ENCODE measurements at regions not wholly inside any gene's neighbourhood (a gene's known extent, or its start where the extent isn't known, plus 50 kb on each side); places are given as distances from the start of the nearest gene placed in this dataset.

DNA sequence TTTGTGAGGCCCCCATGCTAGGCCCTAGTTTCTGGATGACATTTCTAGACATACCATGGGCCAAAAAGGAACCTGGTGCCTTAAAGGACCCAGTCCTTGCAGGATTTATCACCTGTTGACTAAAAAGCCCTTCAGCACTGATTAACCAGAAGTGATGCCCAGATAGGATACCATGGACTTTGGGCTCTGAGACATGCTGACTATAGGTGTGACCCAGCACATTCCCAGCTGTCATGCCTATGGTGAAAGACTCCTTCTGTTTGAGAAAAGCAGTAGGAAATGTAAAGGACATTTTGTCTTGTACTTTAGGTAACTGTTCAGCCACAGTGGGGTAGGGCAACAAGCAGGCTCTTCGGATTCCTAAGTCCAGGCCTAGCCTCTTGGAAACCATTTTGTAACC is 724.2 kb downstream of the CD109 start:
- no peaks in the 10 kb centered on the region for H3K27me3 ChIP-seq (ENCODE audit: control insufficient read depth in 2 of 2, insufficient read depth in 2 of 2, low read length in 2 of 2)
- no peaks in the 10 kb centered on the region for H3K4me1 ChIP-seq (replicated peaks in 1 of 2; ENCODE audit: control insufficient read depth in 2 of 2, insufficient read depth in 2 of 2, low read length in 2 of 2)
- in situ Hi-C loops (cut with MboI) = no loop called here
- no peaks in the 10 kb centered on the region for H3K79me2 ChIP-seq (ENCODE audit: control insufficient read depth, insufficient read depth, low read length)
- no peak overlapping the region for H3K4me2 ChIP-seq (ENCODE audit: insufficient read depth, low read length)
- ATAC-seq (no peak), DNase-seq (ENCODE audit: extremely low read depth in 1 of 4, low spot score in 3 of 4) (no peak), FAIRE-seq (no peak)
- POLR2A ChIA-PET = no interaction called here
- H3K9ac ChIP-seq (ENCODE audit: insufficient read depth in 1 of 2, low read depth in 2 of 2, low read length in 2 of 2) = no peak overlapping the region
- H3K9me1 ChIP-seq (ENCODE audit: control insufficient read depth, insufficient read depth, low read length) = no peaks in the 10 kb centered on the region
- TF ChIP-seq ETV1 (tag; conservative IDR thresholded peaks at IDR 0.05; ENCODE audit: low read depth) (no peak), ELF2 (CRISPR knock-in tag; IDR thresholded peaks at IDR 0.05) (no peak), SP1 (CRISPR knock-in tag; IDR thresholded peaks at IDR 0.05) (no peak), MTA3 (IDR thresholded peaks at IDR 0.05; ENCODE audit: borderline replicate concordance) (no peak), ZSCAN29 (IDR thresholded peaks at IDR 0.05) (no peak), BCOR (IDR thresholded peaks at IDR 0.05) (no peak)
- TF ChIP-seq, protein P1, sequence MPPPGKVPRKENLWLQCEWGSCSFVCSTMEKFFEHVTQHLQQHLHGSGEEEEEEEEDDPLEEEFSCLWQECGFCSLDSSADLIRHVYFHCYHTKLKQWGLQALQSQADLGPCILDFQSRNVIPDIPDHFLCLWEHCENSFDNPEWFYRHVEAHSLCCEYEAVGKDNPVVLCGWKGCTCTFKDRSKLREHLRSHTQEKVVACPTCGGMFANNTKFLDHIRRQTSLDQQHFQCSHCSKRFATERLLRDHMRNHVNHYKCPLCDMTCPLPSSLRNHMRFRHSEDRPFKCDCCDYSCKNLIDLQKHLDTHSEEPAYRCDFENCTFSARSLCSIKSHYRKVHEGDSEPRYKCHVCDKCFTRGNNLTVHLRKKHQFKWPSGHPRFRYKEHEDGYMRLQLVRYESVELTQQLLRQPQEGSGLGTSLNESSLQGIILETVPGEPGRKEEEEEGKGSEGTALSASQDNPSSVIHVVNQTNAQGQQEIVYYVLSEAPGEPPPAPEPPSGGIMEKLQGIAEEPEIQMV (tag; conservative IDR thresholded peaks at IDR 0.05; ENCODE audit: low read depth) = no peak
- TF ChIP-seq, protein P2, sequence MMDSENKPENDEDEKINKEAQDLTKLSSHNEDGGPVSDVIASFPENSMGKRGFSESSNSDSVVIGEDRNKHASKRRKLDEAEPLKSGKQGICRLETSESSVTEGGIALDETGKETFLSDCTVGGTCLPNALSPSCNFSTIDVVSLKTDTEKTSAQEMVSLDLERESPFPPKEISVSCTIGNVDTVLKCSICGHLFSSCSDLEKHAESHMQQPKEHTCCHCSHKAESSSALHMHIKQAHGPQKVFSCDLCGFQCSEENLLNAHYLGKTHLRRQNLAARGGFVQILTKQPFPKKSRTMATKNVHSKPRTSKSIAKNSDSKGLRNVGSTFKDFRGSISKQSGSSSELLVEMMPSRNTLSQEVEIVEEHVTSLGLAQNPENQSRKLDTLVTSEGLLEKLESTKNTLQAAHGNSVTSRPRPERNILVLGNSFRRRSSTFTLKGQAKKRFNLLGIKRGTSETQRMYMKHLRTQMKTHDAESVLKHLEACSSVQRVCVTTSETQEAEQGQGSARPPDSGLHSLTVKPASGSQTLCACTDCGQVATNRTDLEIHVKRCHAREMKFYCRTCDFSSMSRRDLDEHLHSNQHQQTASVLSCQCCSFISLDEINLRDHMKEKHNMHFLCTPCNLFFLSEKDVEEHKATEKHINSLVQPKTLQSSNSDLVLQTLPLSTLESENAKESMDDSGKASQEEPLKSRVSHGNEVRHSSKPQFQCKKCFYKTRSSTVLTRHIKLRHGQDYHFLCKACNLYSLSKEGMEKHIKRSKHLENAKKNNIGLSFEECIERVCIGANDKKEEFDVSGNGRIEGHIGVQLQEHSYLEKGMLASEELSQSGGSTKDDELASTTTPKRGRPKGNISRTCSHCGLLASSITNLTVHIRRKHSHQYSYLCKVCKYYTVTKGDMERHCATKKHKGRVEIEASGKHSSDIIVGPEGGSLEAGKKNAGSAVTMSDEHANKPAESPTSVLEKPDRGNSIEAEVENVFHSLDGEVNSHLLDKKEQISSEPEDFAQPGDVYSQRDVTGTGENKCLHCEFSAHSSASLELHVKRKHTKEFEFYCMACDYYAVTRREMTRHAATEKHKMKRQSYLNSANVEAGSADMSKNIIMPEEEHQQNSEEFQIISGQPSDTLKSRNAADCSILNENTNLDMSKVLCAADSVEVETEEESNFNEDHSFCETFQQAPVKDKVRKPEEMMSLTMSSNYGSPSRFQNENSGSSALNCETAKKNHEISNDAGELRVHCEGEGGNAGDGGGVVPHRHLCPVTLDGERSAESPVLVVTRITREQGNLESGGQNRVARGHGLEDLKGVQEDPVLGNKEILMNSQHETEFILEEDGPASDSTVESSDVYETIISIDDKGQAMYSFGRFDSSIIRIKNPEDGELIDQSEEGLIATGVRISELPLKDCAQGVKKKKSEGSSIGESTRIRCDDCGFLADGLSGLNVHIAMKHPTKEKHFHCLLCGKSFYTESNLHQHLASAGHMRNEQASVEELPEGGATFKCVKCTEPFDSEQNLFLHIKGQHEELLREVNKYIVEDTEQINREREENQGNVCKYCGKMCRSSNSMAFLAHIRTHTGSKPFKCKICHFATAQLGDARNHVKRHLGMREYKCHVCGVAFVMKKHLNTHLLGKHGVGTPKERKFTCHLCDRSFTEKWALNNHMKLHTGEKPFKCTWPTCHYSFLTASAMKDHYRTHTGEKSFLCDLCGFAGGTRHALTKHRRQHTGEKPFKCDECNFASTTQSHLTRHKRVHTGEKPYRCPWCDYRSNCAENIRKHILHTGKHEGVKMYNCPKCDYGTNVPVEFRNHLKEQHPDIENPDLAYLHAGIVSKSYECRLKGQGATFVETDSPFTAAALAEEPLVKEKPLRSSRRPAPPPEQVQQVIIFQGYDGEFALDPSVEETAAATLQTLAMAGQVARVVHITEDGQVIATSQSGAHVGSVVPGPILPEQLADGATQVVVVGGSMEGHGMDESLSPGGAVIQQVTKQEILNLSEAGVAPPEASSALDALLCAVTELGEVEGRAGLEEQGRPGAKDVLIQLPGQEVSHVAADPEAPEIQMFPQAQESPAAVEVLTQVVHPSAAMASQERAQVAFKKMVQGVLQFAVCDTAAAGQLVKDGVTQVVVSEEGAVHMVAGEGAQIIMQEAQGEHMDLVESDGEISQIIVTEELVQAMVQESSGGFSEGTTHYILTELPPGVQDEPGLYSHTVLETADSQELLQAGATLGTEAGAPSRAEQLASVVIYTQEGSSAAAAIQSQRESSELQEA (IDR thresholded peaks at IDR 0.05; ENCODE audit: low read depth) = no peak
- TF ChIP-seq, protein P3, sequence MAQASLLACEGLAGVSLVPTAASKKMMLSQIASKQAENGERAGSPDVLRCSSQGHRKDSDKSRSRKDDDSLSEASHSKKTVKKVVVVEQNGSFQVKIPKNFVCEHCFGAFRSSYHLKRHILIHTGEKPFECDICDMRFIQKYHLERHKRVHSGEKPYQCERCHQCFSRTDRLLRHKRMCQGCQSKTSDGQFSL (CRISPR knock-in tag; IDR thresholded peaks at IDR 0.05) = no peak
- TF ChIP-seq, protein P3 (tag; IDR thresholded peaks at IDR 0.05) = no peak
- TF ChIP-seq, protein P4, sequence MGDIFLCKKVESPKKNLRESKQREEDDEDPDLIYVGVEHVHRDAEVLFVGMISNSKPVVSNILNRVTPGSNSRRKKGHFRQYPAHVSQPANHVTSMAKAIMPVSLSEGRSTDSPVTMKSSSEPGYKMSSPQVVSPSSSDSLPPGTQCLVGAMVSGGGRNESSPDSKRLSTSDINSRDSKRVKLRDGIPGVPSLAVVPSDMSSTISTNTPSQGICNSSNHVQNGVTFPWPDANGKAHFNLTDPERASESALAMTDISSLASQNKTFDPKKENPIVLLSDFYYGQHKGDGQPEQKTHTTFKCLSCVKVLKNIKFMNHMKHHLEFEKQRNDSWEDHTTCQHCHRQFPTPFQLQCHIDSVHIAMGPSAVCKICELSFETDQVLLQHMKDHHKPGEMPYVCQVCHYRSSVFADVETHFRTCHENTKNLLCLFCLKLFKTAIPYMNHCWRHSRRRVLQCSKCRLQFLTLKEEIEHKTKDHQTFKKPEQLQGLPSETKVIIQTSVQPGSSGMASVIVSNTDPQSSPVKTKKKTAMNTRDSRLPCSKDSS (IDR thresholded peaks at IDR 0.05; ENCODE audit: low read depth, partially characterized antibody) = no peak
- CTCF ChIA-PET (ENCODE audit: low intra/inter-chr PET ratio) = no interaction called here
- H3K36me3 ChIP-seq (ENCODE audit: control insufficient read depth, insufficient read depth, low read length) = no peaks in the 10 kb centered on the region
- WGBS (ENCODE audit: insufficient coverage, low coverage, missing lambda C conversion rate) = 0% methylated on average over 1 of the region's 1 CpG
- no peak overlapping the region for H2AFZ ChIP-seq (ENCODE audit: low read depth, low read length)
- BruUV-seq (replicated peaks) = no TSS peak
- H4K20me1 ChIP-seq (replicated peaks; ENCODE audit: control insufficient read depth, insufficient read depth, low read length) = no peaks in the 10 kb centered on the region
- H3K27ac ChIP-seq (ENCODE audit: extremely low read depth, low read depth, low read length) = no peak overlapping the region
- no peak overlapping the region for H3K4me3 ChIP-seq
- no peaks in the 10 kb centered on the region; the same call in 1 of the 2 replicates for H3K9me3 ChIP-seq (replicated peaks; ENCODE audit: control insufficient read depth, insufficient read depth, low read depth, low read length)
- intact Hi-C loops (cut with micrococcal nuclease) = no loop called here

Measured in K562 (cell line).